ENCODE measurements at regions not wholly inside any gene's neighbourhood (a gene's known extent, or its start where the extent isn't known, plus 50 kb on each side); places are given as distances from the start of the nearest gene placed in this dataset.

DNA sequence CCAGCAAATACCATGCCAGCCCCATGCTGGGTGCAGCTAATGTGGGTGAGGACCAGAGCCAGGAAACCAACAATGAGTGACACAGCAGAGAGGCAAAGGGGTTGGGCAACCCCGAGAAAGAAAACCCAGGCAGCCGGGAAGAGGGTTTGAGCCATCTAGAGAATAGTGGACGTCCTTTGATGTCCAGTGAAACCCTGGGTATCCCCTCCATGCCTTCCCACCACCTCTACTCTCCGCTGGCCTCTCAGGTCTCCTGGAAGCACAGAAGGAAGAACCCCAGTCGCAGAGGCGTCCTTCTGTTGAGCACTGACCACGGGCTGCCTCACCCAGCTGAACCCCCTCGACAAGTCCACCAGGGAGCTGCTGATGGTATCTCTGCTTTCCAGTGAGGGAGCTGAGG is 657.4 kb upstream of the ID2 start:
- no peak for DNase-seq
- Histone ChIP-seq H3K9me3 (replicated peaks in 1 of 3) (no peaks in the 10 kb centered on the region), H3K27ac (no peak overlapping the region), H3K4me3 (no peak overlapping the region), H3K27me3 (no peaks in the 10 kb centered on the region), H3K36me3 (replicated peaks in 1 of 2) (no peaks in the 10 kb centered on the region), H3K4me1 (replicated peaks in 1 of 2) (no peaks in the 10 kb centered on the region)
- intact Hi-C loops (cut with DNase I) = no loop called here
- 90 to 93% (median 93%) methylated on average over 5 to 8 of the region's 8 CpGs for WGBS, 4 donors
- no peak for TF ChIP-seq POLR2A (IDR thresholded peaks at IDR 0.05)
- TF ChIP-seq, protein P1, sequence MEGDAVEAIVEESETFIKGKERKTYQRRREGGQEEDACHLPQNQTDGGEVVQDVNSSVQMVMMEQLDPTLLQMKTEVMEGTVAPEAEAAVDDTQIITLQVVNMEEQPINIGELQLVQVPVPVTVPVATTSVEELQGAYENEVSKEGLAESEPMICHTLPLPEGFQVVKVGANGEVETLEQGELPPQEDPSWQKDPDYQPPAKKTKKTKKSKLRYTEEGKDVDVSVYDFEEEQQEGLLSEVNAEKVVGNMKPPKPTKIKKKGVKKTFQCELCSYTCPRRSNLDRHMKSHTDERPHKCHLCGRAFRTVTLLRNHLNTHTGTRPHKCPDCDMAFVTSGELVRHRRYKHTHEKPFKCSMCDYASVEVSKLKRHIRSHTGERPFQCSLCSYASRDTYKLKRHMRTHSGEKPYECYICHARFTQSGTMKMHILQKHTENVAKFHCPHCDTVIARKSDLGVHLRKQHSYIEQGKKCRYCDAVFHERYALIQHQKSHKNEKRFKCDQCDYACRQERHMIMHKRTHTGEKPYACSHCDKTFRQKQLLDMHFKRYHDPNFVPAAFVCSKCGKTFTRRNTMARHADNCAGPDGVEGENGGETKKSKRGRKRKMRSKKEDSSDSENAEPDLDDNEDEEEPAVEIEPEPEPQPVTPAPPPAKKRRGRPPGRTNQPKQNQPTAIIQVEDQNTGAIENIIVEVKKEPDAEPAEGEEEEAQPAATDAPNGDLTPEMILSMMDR (IDR thresholded peaks at IDR 0.05) = no peak

- intact Hi-C loops (cut with DNase I) = no loop called here
- Histone ChIP-seq H3K9me3 (replicated peaks in 1 of 3) (no peaks in the 10 kb centered on the region), H3K4me3 (no peak overlapping the region), H3K36me3 (replicated peaks in 1 of 2) (no peaks in the 10 kb centered on the region), H3K4me1 (replicated peaks in 1 of 2) (no peaks in the 10 kb centered on the region), H3K27me3 (no peaks in the 10 kb centered on the region), H3K27ac (no peak overlapping the region)
- TF ChIP-seq, protein P1 (IDR thresholded peaks at IDR 0.05) = no peak
- TF ChIP-seq POLR2A (IDR thresholded peaks at IDR 0.05) = no peak
- 66 to 97% (median 87%) methylated on average over 4 of the region's 4 CpGs for WGBS, 4 donors
- DNase-seq = no peak
Measured at GRCh38 chr2:8026381-8026780, 655.5 kb upstream of the ID2 start.

GRCh38 chr2:8027387-8027786 is 654.5 kb upstream of the ID2 start:
- DNase-seq = no peak
- WGBS, 4 donors = 88 to 98% (median 95%) methylated on average over 10 to 11 of the region's 11 CpGs
- no peak overlapping the region for H3K27ac ChIP-seq
- no peaks in the 10 kb centered on the region for H3K27me3 ChIP-seq
- intact Hi-C loops (cut with DNase I) = no loop called here
- H3K9me3 ChIP-seq (replicated peaks in 1 of 3) = no peaks in the 10 kb centered on the region
- no peaks in the 10 kb centered on the region for H3K36me3 ChIP-seq (replicated peaks in 1 of 2)
- TF ChIP-seq, protein P1 (IDR thresholded peaks at IDR 0.05) = no peak
- TF ChIP-seq POLR2A (IDR thresholded peaks at IDR 0.05) = no peak
- no peak overlapping the region for H3K4me3 ChIP-seq
- H3K4me1 ChIP-seq (replicated peaks in 1 of 2) = no peaks in the 10 kb centered on the region

DNA sequence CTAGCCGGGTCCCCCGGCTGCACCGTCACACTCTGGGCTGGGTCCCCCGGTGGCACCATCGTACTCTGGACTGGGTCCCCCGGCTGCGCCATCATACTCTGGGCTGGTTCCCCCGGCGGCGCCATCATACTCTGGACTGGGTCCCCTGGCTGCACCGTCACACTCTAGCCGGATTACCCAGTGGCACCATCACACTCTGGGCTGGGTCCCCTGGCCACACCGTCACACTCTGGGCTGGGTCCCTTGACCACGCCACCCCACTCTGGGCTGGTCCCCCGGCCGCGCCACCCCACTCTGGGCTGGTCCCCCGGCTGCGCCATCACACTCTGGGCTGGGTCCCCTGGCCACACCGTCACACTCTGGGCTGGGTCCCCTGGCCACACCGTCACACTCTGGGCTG is 653.8 kb upstream of the ID2 start:
- H3K4me1 ChIP-seq (replicated peaks in 1 of 2) = no peaks in the 10 kb centered on the region
- H3K27me3 ChIP-seq = no peaks in the 10 kb centered on the region
- no peaks in the 10 kb centered on the region for H3K9me3 ChIP-seq (replicated peaks in 1 of 3)
- intact Hi-C loops (cut with DNase I) = no loop called here
- H3K27ac ChIP-seq = no peak overlapping the region
- 87 to 96% (median 92%) methylated on average over 4 to 21 of the region's 21 CpGs for WGBS, 4 donors
- H3K4me3 ChIP-seq = no peak overlapping the region
- DNase-seq = no peak
- TF ChIP-seq, protein P1 (IDR thresholded peaks at IDR 0.05) = no peak
- TF ChIP-seq POLR2A (IDR thresholded peaks at IDR 0.05) = no peak
- H3K36me3 ChIP-seq (replicated peaks in 1 of 2) = no peaks in the 10 kb centered on the region

Data from adrenal gland (tissue), 9 donors.